ENCODE measurements at regions not wholly inside any gene's neighbourhood (a gene's known extent, or its start where the extent isn't known, plus 50 kb on each side); places are given as distances from the start of the nearest gene placed in this dataset.

DNA sequence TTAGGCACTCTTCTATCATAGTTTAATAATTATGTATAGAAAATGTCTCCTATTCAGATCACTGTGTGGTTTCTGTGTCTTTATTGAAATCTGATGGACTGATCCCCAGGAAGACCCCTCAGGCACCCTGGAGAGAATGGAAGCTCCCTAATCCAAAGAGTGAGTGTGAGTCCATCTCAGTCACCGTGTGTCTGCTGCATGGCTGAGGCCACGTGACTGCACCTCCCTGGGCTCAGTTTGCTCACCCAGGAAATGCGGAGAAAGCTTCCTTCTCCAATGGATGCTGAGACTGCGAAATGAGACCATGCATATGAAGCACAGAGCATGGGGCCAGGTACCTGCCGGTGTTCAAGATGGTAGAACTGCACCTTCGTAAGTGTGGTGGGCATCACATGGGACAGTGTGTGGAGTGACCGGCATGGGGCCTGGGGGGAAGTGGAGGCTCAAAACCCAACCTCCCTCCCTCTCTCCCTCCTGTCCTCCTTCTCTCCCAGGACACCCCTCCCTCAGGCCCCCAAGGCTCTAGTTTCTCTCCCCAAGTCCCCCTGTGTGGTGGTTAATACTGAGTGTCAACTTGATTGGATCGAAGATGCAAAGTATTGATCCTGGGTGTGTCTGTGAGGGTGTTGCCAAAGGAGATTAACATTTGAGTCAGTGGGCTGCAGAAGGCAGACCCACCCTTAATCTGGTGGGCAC, 557.5 kb downstream of the PTPRU start:
- DNase-seq (ENCODE audit: low read depth) = no peak

DNA sequence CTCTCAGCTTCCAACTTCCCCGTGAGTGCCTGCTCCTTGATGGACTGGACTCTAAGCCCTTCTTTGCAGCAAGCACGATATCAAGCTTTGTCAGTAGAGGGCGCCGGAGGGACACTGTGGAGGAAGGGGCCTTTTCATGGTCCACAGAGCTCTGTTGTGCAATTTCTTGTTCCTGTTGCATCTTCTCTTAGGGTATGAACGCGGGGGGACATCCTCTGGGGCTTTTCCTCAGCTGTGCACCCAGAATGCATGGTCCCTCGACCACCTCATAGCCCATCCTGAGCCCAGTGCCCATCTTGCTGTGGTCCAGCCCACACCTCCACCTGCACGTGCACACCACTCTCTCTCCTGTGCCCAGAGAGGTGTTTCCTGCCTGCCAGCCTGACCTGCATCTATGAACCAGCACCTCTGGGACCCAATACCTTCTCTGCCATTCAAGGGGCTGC, 556.8 kb downstream of the PTPRU start:
- DNase-seq (ENCODE audit: low read depth) = peak; percentile 75

DNA sequence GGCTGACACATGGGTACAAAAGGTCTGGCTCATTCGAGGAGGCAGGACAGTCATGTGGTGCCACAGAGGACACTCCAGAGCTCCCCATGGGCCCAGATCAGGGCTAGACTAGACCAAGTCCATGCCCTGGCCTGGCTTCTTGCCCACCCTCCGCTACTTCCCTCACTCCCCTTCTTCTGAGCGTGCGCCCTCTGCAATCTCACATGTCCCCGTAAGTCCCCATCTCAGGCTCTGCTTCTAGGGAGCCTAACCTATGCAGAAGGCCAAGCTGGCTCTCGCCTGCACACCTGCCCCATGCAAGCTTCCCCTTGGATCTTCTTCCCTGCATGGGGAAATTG, 553.6 kb downstream of the PTPRU start:
- DNase-seq (ENCODE audit: low read depth) = no peak

DNA sequence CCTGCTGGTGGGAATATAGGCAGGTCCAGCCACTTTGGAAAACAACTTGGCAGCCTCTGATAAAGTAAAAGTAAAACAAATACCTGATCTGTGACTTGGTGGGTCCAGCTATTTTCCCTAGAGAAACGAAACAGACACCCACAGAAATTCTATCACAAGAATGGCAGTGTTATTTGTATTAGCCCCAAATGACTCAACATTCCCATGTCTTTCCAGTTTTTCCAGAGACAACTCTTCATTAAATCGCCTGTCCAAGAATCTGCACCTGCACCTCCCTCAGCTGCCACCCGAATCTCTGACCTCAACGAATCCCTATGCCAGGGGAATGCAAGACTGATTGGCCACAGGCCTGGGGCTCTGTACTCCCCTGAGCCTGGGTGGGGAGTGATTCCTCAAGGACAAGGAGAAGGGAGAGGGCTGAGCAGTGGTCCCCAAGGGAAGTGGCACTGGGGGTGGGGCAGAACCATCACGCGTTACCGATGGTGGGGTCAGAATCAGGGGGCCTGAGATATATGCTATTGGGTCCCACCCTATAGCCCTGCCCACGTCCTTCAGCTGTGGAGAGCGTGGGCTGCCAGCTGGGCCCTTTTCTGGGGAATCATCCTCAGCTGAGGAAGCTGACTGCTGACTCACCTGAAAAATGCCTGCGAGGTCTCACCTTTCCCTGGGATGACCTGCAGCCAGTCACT, 553.0 kb downstream of the PTPRU start:
- DNase-seq (ENCODE audit: low read depth) = no peak

DNA sequence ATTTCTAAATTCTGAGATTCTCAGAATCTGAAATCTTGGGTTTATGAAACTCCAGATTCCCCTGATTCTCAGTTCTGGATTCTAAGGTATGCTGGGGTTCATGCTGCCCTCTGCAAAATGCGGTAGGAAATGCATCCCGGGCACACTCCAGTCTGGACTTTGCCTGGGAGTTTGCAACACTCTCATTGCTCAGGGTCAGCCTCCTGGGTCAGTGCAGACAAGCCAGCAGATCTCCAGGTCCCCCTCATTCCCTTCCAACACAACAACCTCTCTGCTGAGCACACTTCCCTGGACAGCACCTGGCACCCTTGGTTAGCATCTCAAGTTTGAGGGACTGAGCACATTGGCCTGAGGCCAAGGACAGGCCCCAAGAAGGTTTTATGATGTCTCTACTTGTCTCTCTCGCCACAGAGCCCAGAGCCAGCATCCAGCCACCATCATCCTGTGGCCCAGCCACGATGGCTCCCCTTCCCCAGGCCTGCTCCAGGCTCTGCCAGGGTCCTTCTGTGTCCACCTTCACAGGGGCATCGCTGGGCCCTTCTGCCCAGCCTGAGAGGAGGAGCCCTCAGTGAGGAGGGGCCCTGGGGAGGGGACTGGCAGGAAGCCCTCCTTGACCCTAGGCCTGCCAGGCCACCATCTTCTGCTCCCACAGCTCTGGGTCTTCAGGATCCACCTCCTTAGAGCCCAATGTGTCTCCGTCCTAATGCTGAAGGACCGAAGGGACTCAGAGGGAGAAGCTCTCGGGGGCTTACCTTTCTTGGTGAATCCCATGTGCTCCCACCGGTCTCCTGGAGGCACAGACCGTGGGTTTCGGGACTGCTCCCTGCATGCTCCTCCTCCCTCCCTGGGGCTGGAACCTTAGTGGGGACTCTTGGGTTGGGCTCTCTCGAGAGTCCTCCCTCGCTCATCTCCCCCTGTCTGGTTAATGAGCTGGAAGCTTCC, 550.7 kb downstream of the PTPRU start:
- no peak for DNase-seq (ENCODE audit: low read depth)

DNA sequence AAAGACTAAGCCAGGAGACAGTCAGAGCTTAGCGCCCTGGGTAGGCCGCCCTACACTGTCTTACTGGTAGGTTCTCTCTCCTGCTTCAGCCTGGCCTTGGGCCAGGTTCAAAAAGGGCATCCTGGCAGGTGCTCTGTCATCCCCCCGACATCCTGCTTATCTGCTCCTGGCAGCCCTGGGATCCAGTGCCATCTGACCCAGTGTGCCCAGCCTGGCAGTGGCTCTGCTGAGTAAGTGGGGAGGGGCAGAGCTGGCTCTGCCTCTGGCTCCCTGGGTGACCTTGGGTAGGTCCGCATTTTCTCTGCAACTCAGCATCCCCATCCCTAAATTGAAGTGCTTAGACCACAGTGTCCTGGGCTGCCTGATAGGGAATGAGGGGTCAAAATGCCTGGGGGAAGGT, 549.9 kb downstream of the PTPRU start:
- no peak for DNase-seq (ENCODE audit: low read depth)

DNA sequence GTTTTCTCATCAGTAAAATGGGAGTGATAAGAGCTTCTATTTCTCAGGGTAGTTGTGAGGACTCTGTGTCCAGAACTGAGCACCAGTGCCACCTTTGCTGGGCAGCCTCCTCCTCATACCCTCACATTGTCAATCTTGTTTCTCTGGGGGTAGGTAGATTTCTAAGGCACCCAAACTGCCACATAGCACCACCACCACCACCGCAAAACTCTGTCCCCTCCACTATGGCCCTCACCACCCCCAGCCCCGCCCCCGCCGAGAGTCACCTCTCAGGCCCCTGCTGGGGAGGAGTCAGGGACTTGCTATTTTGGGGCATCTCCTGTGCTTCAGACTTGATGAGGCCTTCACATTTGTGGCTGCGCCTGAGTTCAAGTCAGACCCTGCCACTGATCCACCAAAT, 549.2 kb downstream of the PTPRU start:
- no peak for DNase-seq (ENCODE audit: low read depth)

DNA sequence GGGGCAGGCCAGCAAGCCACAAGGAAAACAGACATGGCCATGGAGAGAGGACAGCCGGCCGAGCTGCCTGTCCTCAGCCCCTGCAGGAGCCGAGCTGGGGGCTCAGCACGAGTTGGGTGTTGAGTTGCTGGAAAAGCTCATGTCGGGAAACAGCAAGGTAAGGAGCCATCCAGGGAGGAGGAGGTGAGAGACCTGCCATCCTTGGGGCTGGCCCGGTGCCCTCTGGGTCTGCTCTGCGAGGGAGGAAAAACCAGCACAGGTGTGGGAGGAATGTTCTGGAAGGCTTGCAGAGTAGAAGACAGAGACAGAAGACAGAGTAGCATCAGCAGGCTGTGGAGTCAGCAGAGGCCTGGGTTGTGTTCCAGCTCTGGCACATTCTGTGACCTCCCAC, 548.8 kb downstream of the PTPRU start:
- no peak for DNase-seq (ENCODE audit: low read depth)

DNA sequence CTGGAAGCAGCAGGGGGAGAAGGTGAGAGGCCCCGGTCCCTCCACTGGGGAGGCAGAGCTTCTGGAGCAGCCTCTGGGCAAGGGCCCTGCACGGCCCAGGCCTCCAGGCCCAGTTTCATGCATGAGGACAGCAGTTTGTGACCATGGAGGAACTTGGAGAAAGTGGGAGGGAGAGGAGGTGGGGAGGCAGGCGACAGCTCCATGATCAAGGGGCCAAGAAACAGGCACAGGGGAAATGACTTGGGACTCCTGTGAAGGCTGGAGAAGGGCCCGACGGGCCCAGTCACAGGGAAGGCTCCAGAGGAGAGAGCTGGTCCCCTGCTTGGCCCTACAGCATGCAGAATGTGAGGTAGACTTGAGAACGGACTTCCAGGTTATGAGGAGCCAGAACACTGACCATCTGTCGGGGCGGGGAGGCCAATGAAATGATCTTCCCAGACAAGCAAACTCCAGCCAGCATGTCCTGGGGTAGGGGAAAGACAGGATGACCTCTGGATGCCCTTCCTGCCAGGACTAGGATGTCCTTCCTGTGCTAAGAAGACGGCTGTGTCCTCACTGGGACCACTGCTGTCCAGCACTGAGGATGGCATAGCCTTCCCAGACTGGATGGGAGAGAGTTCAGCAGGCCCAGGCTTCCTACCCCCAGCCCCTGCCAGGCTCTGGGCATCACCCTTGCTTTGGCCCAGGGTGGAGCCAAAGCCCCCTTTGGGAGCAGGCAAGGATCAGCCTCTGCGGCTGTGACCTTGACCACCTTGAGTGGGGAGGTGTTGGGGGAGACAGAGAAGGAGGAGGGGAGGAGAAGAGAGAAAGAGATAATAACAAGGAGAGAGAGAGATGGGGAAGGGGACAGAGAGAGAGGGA, 548.2 kb downstream of the PTPRU start:
- DNase-seq (ENCODE audit: low read depth) = no peak

DNA sequence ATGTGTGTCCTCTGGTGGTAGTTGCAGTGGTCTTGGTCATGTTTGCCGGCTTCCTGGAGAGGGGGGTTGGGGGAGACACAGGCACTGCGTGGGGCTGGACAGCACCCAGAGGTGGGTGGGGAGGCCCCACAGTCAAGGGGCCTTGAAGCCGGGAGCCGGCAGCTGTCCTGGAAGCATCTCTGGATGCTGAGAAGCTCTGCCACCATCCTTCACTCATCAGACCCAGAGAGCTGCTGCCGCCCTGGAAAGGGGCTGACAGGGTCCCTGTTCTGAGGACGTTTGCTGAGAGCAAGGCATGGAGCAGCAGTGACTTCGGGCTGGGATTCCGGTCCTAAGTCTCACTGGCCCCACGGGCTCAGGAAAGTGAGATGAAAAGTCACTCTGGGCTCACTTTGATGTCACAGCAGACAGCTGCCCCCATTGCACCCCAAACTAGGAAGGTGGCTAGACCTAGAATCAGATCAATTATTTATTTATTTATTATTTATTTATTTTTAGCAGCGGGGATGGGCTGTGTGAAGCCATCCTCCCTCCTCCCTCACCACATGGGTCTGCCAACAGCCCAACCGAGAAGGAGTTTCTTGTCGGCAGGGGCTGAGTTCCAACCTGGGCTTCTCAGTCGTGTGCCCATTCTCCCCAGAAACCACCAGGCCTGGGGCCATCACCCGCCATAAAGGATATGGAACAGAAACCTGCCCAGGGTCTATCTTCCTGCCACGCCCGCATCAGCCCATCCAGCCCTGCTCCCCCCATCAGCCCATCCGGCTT, 547.4 kb downstream of the PTPRU start:
- DNase-seq (ENCODE audit: low read depth) = no peak

DNA sequence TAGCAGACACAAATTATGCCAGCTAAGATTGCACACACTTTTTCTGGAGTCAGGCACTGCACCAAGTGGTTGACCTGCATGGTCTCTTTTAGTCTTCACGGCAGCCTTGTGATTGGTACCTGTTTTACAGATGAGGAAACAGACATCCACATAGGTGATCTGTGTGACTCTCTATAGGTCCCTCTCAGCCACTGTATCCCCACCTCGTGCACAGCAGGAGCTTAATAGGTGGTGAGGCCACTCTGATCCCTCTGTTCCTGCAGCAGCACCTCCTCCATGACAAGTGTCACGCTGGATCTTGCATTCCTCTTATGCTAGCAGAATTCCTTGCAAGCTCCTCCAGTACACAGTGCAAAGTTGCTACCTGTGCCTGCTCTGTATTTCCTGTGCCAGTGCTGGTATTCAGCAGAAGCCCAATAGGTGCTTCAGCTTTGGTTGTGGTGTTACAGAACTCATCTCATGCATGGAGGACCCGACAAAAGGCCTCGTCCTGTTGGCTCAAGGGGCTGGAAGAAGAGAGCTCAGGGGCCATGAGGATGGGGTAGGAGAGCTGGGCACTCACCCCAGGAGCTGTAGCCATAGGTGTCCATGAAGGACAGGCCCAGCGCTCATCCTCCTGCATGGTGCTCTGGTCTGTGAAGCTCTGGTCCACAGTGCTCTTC, 546.7 kb downstream of the PTPRU start:
- DNase-seq (ENCODE audit: low read depth) = no peak

DNA sequence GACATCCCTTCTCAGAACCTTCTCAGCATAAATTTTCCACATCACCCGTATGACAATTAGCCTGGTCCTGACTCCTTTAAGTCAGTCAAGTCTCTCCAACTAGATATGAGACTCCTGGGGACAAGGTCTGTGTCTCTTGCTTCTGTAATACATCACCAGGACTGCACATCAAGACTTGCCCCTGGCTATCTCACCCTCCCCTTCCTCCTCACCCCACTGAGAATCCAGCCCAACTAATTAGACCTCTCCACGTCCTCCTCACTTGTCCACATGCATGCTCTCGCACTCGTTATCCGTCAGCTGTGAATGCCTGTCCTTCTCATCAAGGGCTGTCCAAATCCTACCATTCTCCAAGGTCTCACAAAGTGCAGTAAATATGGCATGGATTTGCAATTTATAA, 542.8 kb downstream of the PTPRU start:
- no peak for DNase-seq (ENCODE audit: low read depth)

DNA sequence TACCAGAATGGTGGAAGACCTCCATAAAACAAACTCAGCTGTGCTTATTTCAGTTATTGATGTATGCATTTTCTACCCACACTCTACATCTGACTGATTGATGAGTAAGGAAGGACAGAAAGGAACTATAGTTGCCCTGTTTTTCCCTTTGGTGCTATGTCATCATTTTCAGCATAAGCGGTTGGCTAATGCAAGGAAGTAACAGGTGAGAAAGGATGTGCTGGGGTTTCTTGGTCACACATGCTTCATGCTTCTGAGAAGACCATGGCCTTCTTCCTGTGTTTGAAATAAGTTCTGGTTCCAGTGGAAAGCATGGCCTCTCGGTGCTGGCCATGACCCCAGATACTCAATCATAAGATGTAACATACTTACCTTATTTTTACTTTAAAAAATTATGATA, 541.2 kb downstream of the PTPRU start:
- no peak for DNase-seq (ENCODE audit: low read depth)

DNA sequence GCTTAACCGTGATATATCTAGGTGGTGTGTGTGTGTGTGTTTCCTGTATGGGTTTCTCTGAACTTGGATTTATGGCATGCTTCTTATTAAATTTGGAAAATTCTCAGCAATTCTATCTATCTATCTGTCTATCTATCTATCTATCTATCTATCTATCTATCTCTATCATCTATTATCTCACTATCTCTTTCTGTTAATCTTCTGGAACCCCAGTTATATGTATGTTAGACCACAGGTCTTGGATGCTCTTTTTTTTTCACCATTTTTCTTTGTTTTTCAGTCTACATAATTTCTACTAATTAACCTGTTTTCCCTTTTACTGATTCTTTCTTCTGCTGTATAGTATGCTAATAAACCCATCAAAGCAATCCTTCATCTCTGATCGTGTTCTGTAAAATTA, 538.0 kb downstream of the PTPRU start:
- no peak for DNase-seq (ENCODE audit: low read depth)

DNA sequence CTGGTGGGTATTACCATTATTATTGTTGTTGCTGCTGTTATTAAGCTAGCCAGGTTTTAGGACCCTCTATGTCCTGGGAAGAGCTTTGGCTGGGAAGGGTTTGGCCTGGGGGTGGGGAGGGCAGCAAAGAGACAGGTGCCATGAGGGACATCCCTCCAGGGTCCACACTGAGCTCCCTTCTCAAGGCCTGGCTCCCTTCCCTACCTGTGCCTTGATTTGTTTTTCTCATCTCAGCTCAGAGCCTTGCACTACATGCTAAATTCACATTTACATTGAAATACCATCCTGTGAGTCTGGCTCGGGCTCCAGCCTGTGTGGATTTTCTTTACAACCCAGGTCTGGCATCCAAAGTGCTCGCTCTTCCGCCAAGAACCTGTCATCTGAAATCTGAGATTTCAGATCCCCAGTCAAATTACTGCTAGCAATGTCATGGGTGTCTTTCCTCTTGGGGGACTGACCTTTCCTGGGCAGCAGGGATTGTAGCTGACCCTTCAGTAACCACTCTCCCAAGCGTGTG, 536.3 kb downstream of the PTPRU start:
- DNase-seq (ENCODE audit: low read depth) = no peak

DNA sequence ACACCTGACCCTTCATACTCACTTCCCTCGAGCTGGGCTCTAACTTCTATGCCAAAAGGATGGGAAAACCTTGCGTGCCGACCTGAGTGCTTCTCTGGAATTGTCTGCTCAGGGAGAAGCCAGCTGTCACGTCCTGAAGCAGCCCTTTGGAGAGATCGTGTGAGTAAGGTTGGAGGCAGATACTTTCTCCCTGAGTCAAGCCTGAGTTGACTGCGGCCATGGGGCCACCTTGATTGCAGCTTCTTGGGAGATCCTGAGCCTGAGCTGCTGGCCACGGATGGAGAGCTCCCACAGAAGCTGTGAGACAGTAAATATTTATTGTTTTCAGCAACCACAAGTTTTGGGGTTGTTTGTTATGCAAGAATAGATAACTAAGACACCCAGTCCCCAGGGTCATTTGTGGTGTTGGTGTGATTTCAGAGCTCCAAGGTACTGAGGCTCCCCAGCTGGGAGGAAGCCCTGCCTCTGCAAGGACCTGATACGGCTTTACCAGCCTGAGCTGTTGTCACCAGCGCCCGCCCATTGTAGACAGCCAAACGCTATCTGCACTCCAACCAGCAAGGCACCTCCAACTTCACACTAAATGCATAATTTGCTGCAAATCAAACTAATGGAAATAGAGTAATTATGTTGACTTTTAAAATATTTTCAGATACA, 531.6 kb downstream of the PTPRU start:
- no peak for DNase-seq (ENCODE audit: low read depth)

DNA sequence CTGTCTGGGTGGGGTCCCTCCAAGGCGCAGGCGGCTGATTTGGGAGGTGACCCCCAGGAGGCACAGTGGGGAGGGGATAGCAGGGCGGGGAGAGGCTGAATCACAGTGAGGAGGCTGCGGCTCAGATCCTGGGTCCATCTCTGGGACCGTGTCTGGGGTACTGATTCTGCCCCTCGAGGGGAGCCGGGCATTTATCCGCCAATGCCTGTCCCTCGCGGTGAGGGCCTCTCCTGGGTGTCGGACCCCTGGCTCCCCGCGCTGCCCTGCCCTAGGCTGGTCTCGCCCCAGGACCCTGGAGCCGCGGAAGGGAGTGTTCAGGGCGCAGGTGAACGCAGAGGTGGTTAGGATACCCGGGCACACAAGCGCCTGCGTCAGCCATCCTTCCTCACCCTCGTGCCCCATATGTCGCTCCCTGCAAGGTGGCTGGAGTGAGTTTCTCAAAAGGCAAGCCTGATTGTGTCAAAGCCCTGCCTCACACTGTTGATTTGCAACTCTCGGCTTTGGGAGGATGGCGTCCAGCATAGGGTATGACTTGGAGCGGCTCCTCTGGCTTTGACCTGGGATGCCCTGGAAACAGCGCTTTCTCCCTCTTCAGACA, 530.9 kb downstream of the PTPRU start:
- no peak for DNase-seq (ENCODE audit: low read depth)

DNA sequence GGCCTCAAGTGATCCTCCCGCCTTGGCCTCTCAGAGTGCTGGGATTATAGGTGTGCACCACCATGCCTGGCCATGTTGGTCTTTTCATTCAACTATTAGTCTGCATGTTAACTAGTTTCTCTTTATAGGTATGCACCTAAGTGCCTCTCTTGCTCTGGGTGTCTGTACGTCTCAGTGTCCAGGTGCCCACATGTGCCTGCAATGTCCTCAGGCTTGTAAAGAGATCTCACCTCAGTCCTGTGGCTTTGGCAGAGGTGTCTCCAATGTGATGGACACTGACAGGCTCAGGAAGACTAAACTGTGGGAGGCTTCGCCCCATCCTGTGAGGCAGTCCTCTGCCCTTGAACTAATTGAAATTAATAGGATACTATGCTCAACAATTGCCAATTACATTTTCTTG, 526.3 kb downstream of the PTPRU start:
- no peak for DNase-seq (ENCODE audit: low read depth)

DNA sequence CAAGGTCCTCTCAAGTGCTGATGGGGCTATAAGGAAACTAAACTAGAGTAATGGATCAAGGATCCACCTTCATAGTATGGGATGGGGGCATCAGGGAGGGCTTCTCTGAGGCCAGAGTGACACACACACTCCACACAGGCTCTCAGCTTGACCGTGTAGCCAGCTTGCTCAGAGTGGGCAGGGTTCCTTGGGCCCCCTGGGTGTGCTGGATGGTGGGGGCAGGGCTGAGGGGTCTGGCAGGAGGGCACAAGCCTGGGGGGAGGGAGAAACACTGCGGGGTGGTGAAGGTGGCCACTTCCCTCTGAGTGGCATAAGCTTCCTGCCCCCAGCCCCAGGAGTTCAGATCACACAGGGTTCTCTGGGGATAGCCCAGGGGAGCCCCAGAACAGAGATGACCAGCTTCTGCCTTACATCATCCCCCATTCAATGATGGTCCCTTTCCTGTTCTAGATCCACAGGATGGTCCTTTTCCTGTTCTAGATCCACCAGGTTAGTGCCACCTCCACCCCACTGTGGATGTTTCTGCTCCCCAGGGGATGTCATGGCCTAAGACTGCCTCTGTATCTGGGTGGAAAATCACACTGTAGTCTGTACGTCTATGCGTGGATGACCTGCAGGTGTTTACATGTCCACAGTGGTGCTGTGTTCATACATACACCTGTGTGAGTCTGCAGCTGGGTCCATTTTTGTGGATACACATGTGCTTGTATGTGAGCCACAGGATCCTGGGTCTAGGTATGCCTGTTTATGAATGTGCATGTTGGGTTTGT, 525.0 kb downstream of the PTPRU start:
- DNase-seq (ENCODE audit: low read depth) = no peak
